ENCODE measurements at regions not wholly inside any gene's neighbourhood (a gene's known extent, or its start where the extent isn't known, plus 50 kb on each side); places are given as distances from the start of the nearest gene placed in this dataset.

DNA sequence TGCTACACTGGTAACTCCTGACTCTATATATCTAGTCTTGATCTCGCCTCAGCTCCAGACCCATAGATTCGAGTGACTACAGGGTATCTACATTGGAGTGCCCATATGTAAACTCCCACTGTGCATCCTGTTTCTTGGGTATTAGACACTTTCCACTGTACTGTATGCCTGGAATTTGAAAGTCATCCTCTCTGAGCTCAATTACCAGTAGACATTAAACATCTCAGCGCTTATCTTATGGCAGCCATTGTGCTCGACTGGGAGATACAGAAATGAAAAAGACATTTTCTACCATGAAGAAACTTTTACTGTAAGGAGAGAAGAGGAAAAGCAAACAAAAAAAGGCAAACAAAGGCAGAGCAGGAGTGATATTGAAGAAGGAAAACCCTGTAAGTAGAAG is 151.9 kb upstream of the JADE1 start:
- TF ChIP-seq MYNN (tag by site-specific recombination; IDR thresholded peaks at IDR 0.05; ENCODE audit: borderline replicate concordance) (no peak), ZNF529 (tag by site-specific recombination; IDR thresholded peaks at IDR 0.05; ENCODE audit: insufficient replicate concordance) (no peak), ZNF837 (tag by site-specific recombination; IDR thresholded peaks at IDR 0.05) (no peak), ZNF394 (tag by site-specific recombination; IDR thresholded peaks at IDR 0.05; ENCODE audit: borderline replicate concordance) (no peak), ZNF707 (tag by site-specific recombination; IDR thresholded peaks at IDR 0.05) (no peak), ZBTB1 (tag by site-specific recombination; IDR thresholded peaks at IDR 0.05) (no peak), KLF8 (tag by site-specific recombination; IDR thresholded peaks at IDR 0.05) (no peak), ZNF623 (tag by site-specific recombination; IDR thresholded peaks at IDR 0.05) (no peak), REST (tag by site-specific recombination; IDR thresholded peaks at IDR 0.05) (no peak)
- TF ChIP-seq, protein P1, sequence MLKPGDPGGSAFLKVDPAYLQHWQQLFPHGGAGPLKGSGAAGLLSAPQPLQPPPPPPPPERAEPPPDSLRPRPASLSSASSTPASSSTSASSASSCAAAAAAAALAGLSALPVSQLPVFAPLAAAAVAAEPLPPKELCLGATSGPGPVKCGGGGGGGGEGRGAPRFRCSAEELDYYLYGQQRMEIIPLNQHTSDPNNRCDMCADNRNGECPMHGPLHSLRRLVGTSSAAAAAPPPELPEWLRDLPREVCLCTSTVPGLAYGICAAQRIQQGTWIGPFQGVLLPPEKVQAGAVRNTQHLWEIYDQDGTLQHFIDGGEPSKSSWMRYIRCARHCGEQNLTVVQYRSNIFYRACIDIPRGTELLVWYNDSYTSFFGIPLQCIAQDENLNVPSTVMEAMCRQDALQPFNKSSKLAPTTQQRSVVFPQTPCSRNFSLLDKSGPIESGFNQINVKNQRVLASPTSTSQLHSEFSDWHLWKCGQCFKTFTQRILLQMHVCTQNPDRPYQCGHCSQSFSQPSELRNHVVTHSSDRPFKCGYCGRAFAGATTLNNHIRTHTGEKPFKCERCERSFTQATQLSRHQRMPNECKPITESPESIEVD (tag by site-specific recombination; IDR thresholded peaks at IDR 0.05) = no peak

Data from HEK293 (cell line).